ENCODE measurements at regions not wholly inside any gene's neighbourhood (a gene's known extent, or its start where the extent isn't known, plus 50 kb on each side); places are given as distances from the start of the nearest gene placed in this dataset.

DNA sequence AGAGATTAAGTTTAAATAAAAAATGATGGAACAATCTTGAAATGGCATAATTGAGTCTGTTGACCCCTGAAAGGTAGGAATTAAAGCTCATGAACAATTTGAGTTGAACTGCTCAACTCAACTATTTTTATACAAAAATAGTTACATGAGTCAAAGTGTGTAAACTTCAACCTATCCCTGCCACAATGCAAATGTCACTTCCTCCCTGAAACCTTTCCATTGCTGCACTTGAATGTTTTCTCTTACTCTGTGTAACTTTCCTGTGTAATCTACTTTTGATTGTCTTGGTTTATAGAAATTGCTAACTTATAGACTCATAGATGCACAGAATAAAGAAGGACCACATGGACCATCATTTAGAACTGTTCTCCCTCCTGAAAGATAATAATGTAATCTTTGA, 218.5 kb downstream of the GBA3 start:
- no peak for DNase-seq
- no peaks in the 10 kb centered on the region for H3K9me3 ChIP-seq
- no peak for TF ChIP-seq CTCF (IDR thresholded peaks at IDR 0.05)
- TF ChIP-seq POLR2A (IDR thresholded peaks at IDR 0.05): no peak
- no peaks in the 10 kb centered on the region for H3K36me3 ChIP-seq
- no peak overlapping the region for H3K4me3 ChIP-seq
- no peaks in the 10 kb centered on the region for H3K27me3 ChIP-seq
- intact Hi-C loops (cut with DNase I; ENCODE audit: low total_unique reads): no loop called here
- H3K27ac ChIP-seq: no peak overlapping the region
- no peaks in the 10 kb centered on the region for H3K4me1 ChIP-seq

GRCh38 chr4:22910200-22910599, 217.5 kb downstream of the GBA3 start:
- Histone ChIP-seq H3K4me1 (no peaks in the 10 kb centered on the region), H3K9me3 (no peaks in the 10 kb centered on the region), H3K36me3 (no peaks in the 10 kb centered on the region), H3K4me3 (no peak overlapping the region), H3K27ac (no peak overlapping the region), H3K27me3 (no peaks in the 10 kb centered on the region)
- TF ChIP-seq CTCF (IDR thresholded peaks at IDR 0.05): no peak
- TF ChIP-seq POLR2A (IDR thresholded peaks at IDR 0.05): no peak
- intact Hi-C loops (cut with DNase I; ENCODE audit: low total_unique reads): no loop called here
- no peak for DNase-seq

DNA sequence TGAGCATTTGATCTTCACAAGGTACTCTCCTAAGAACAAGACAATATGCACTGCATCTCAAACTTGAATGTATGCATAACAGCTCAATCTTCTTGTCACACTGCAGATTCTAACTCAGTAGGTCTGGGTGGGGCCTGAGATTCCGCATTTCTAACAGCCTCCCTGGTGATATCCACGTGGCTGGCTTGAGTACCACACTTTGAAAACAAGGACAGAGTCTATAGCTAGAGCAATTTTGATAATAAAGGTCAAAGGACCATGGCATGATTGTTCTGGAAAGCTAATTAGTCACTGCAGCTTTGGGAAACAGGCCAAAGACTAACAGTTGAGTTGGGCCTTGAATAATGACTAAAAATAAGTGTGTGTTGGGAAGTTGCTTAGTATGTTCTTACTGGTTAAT, 213.3 kb downstream of the GBA3 start:
- no peak overlapping the region for H3K27ac ChIP-seq
- no peaks in the 10 kb centered on the region for H3K4me1 ChIP-seq
- DNase-seq: no peak
- no peak overlapping the region for H3K4me3 ChIP-seq
- no peaks in the 10 kb centered on the region for H3K27me3 ChIP-seq
- TF ChIP-seq CTCF (IDR thresholded peaks at IDR 0.05): no peak
- no peak for TF ChIP-seq POLR2A (IDR thresholded peaks at IDR 0.05)
- intact Hi-C loops (cut with DNase I; ENCODE audit: low total_unique reads): no loop called here
- no peaks in the 10 kb centered on the region for H3K9me3 ChIP-seq
- no peaks in the 10 kb centered on the region for H3K36me3 ChIP-seq

DNA sequence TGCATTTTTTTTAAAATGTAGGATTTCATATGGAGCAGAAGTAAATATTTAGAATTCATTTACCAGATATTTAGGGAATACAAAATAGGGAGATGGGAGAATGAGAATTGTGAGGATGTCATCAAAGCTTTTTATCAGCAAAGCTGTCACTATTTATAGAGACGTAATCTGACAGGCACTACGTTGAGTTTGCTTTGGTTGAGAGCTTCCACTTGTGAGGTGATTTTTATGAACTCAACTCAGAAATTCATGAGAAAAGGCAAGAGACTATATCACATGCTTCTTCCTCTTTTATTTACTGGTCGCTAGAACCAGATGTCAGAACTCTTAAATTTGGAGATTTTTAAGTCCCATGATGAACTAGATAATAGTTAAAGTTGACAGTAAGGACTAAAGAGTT, 211.2 kb downstream of the GBA3 start:
- DNase-seq: no peak
- intact Hi-C loops (cut with DNase I; ENCODE audit: low total_unique reads): no loop called here
- H3K4me1 ChIP-seq: no peaks in the 10 kb centered on the region
- no peaks in the 10 kb centered on the region for H3K9me3 ChIP-seq
- no peaks in the 10 kb centered on the region for H3K27me3 ChIP-seq
- H3K36me3 ChIP-seq: no peaks in the 10 kb centered on the region
- no peak overlapping the region for H3K27ac ChIP-seq
- TF ChIP-seq CTCF (IDR thresholded peaks at IDR 0.05) (no peak), POLR2A (IDR thresholded peaks at IDR 0.05) (no peak)
- H3K4me3 ChIP-seq: no peak overlapping the region

DNA sequence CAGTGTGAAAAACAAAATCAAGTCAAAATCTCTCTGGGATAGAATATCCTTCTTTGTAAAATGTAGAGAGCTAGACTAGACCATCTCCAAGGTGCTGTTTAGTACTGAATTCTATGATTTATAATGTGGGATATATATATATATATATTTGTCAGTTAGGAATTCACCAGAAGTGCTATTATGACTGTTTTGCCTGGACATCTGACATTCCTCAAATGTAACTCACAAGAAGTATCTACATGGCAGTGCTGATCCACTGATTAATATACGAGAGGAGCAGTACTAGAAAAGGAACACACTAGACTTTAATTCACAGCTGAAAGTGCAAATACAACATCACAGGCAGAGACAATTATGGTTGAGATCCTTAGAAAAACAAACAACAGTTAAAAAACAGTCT, 208.9 kb downstream of the GBA3 start:
- Histone ChIP-seq H3K4me3 (no peak overlapping the region), H3K36me3 (no peaks in the 10 kb centered on the region), H3K4me1 (no peaks in the 10 kb centered on the region), H3K27me3 (no peaks in the 10 kb centered on the region), H3K27ac (no peak overlapping the region), H3K9me3 (no peaks in the 10 kb centered on the region)
- TF ChIP-seq CTCF (IDR thresholded peaks at IDR 0.05) (no peak), POLR2A (IDR thresholded peaks at IDR 0.05) (no peak)
- intact Hi-C loops (cut with DNase I; ENCODE audit: low total_unique reads): no loop called here
- DNase-seq: no peak

Data from uterus (tissue), 3 donors.